PFSK-1 (cell line): ENCODE measurements at regions not wholly inside any gene's neighbourhood (a gene's known extent, or its start where the extent isn't known, plus 50 kb on each side); places are given as distances from the start of the nearest gene placed in this dataset.

Source experiments
- FOXP2 ChIP-seq: optimal IDR thresholded peaks from 2 replicates; pipeline ENCODE3; 2011; ENCODE audit warnings: borderline replicate concordance, control low read depth, inconsistent platforms; ENCODE audit not compliant: insufficient read depth; ENCODE audit errors: extremely low read length, extremely low read depth
- POLR2AphosphoS5 ChIP-seq: IDR thresholded peaks from 2 replicates; pipeline ENCODE4 v1.6.1; 2012; ENCODE audit warnings: low read depth, mild to moderate bottlenecking, control low read depth, low read length, moderate library complexity
- REST ChIP-seq, 2 experiments: IDR thresholded peaks; 2 replicates each; pipeline versions ENCODE4 v1.6.1 to v1.8.0; 2011 to 2012; ENCODE audit warnings: low read depth in 2 of 2, low read length in 2 of 2, control low read depth in 1 of 2, inconsistent platforms in 1 of 2, mild to moderate bottlenecking in 1 of 2, moderate library complexity in 1 of 2; ENCODE audit not compliant: insufficient read depth in 1 of 2
- SIN3A ChIP-seq: IDR thresholded peaks from 2 replicates; pipeline ENCODE4 v1.6.1; 2012; ENCODE audit warnings: mild to moderate bottlenecking, low read length, moderate library complexity, borderline replicate concordance; ENCODE audit not compliant: insufficient read depth
- TAF1 ChIP-seq: IDR thresholded peaks from 2 replicates; pipeline ENCODE4 v1.6.1; 2012; ENCODE audit warnings: low read length, control low read depth, borderline replicate concordance; ENCODE audit not compliant: insufficient read depth

- no peak for TF ChIP-seq REST (IDR thresholded peaks at IDR 0.05; ENCODE audit: insufficient read depth in 1 of 2, low read depth in 2 of 2, low read length in 2 of 2)
- no peak for TF ChIP-seq TAF1
- no peak for TF ChIP-seq SIN3A
- no peak for TF ChIP-seq POLR2AphosphoS5
- TF ChIP-seq FOXP2, result no peak
Measured at GRCh38 chr12:90075685-90076084, 367.0 kb upstream of the ATP2B1 start.

GRCh38 chr12:90074086-90074485 lies 365.4 kb upstream of the ATP2B1 start:
- TF ChIP-seq FOXP2, result no peak
- no peak for TF ChIP-seq TAF1
- TF ChIP-seq POLR2AphosphoS5, result no peak
- TF ChIP-seq SIN3A, result no peak
- TF ChIP-seq REST (IDR thresholded peaks at IDR 0.05; ENCODE audit: insufficient read depth in 1 of 2, low read depth in 2 of 2, low read length in 2 of 2), result no peak

- TF ChIP-seq TAF1 (no peak), REST (IDR thresholded peaks at IDR 0.05; ENCODE audit: insufficient read depth in 1 of 2, low read depth in 2 of 2, low read length in 2 of 2) (no peak), SIN3A (no peak), FOXP2 (no peak), POLR2AphosphoS5 (no peak)
Measured at GRCh38 chr12:90071996-90072395, 363.4 kb upstream of the ATP2B1 start.

DNA sequence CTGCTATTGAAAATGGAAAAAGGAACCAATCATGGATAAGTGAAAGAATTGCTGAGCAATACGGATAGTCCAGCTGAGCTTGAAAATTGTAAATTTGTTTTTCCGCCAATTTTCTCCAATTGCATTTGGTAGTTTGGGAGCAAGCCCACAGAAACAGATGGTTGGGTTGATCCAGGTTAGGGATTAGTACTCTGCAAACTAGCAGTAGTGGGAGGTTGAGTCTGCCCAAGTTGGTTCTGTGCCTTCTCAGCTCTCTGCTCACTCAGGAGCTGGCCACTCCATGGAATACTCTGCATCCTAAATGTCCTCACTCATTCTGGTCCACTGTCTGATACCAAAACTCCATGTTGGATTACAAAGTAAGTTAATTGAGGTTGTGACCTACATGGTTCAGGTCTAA lies 361.1 kb upstream of the ATP2B1 start:
- no peak for TF ChIP-seq TAF1
- no peak for TF ChIP-seq POLR2AphosphoS5
- TF ChIP-seq FOXP2, result no peak
- no peak for TF ChIP-seq SIN3A
- no peak for TF ChIP-seq REST (IDR thresholded peaks at IDR 0.05; ENCODE audit: insufficient read depth in 1 of 2, low read depth in 2 of 2, low read length in 2 of 2)

GRCh38 chr12:90067791-90068190 lies 359.2 kb upstream of the ATP2B1 start:
- TF ChIP-seq FOXP2 (no peak), REST (IDR thresholded peaks at IDR 0.05; ENCODE audit: insufficient read depth in 1 of 2, low read depth in 2 of 2, low read length in 2 of 2) (no peak), TAF1 (no peak), POLR2AphosphoS5 (no peak)
